GM21526 (cell line): ENCODE measurements at regions not wholly inside any gene's neighbourhood (a gene's known extent, or its start where the extent isn't known, plus 50 kb on each side); places are given as distances from the start of the nearest gene placed in this dataset.
"Not testable (repeated sequence)": the region's sequence is repeated elsewhere in the genome, so short reads cannot be mapped to it uniquely, and the experiment has no call there.

Experiments
- ATAC-seq: cut with Tn5 transposase; IDR thresholded peaks from one replicate; pipeline ENCODE4 v1.9.1; 2021; ENCODE audit warnings: moderate library complexity; ENCODE audit not compliant: unreplicated experiment, low FRiP score

DNA sequence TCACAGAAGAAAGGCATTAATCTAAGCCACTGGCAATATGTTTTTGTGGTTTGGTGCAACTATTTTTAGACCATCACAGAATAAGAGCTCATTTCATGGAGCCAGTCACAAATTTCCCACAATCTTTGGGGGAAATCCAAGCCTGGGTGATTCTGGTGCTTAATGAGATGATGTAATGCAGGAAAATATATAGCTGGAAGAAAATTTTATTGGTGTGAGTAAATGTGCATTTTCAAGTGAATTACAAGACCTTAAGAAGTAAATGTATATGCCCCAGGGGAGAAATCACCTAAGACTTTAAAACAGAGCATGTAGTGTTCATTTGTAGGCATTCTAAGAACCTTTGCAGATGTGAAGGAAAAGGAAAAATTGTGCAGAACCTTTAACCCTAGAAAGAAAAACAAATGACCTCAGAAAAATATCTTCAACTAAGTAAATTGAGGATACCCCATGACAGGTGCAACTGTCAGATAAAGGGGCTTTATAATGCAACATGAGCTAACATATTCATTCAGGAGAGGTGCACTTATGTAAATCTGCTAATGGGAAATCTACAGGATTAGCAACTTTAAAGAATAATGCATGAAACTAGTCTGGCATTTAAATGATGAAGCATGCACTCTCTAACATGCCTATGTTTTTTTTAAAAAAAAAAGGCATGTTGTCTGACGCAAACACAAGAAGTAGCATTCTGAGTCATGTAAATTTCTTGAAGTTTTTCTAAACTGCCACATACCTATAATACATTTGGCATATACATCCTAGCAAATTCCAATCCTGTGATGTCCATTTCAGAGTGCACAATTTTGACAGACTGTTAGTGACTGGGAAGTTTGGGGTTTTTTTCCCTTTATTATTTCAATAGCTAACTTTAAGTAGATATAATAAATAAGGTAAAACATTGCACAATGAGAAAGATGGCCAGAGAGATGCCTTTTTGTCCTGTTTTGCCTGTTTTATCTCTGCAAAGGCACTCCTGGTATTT lies 105.1 kb downstream of the MEX3B start:
- ATAC-seq: no peak

GRCh38 chr15:81939604-81940440 lies 106.0 kb downstream of the MEX3B start:
- ATAC-seq: no peak

- no peak for ATAC-seq
Observed at GRCh38 chr15:81937189-81937588, 108.6 kb downstream of the MEX3B start.

- ATAC-seq: no peak
Observed at GRCh38 chr15:81930582-81931369, 115.0 kb downstream of the MEX3B start.

DNA sequence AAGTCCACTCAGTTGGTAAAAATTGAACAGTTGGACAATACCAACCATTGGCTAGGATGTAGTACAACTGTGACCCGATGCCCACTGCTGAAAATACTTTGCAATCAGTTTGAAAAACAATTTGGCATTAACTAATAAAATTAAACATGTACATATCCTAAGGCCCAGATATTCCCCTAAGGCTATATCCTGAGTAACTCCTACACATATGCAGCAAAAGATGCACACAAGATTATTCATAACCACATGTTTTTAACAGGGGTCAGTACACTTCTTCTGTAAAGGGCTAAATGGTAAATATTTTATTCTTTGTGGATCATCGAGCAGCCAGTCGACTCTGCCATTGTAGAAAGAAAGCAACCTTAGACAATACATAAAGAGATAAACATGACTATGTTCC lies 116.3 kb downstream of the MEX3B start:
- no peak for ATAC-seq

GRCh38 chr15:81926981-81927380 lies 118.8 kb downstream of the MEX3B start:
- no peak for ATAC-seq

DNA sequence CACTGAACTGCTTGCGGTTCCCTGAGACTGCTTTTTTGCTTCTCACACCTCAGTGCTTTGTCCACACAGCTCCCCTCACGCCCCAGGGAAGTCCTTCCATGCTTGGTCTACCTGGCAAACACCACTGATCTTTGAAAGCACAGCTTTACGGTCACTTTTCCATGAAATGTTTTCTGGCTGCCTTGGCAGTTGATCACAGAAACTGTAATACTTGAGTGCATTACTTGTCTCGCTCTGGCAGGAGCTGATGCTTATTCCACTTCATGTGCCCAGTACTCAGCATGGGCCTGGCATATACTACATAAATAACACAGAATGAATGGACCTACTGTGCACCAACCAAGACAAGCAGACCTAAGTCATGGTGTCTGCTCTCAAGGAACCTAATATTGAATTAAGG lies 121.1 kb downstream of the MEX3B start:
- no peak for ATAC-seq

DNA sequence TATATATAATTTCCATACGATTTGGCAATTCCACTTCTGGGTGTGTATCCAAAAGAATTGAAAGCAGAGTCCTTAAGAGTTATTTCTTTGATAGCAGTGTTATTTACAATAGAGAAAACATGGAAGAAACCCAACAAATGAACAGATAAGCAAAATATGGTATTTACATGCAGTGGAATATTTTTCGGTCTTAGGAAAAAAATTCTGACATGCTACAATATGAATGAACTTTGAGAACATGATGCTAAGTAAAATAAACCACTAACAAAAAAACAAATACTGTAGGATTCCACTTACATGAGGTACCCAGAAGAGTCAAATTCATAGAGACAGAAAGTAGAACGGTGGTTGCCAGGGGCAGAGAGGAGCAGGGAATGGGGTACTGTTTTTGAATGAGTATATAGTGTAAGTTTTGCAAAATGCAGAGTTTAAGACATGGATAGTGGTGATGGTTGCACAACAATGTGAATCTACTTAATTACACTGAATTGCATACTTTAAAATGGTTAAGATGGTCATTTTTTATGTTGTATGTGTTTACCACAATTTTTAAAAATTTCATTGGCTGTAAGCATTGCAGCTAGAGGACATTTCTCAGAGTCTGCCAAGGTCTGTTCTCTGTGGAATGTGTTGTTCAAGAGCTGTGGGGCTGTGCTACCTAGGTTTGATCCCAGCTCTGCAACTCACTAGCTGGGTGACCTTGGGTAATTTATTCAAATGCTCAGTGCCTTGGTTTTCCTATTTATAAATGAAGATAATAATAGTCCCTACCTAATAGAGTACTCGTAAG lies 122.1 kb downstream of the MEX3B start:
- ATAC-seq: no peak

GRCh38 chr15:81922143-81922542 lies 123.7 kb downstream of the MEX3B start:
- no peak for ATAC-seq

DNA sequence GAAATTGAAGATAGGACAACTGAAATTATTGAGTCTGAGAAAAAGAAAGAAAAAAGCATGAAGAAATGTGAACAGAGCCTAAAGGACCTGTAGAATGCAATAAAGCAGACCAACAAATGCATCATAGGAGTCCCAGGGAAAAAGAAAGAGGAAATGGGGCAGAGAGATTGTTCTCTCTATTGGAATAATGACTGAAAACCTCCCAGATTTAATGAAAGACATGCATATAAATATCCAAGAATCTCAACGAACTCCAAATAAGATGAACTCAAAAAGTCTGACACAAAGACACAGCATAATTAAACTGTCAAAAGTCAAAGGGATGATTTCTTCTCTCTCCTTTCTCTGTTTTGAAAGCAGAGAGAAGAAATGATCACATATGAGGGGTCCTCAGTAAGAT lies 124.7 kb downstream of the MEX3B start:
- ATAC-seq: no peak

GRCh38 chr15:81918767-81919166 lies 127.1 kb downstream of the MEX3B start:
- not testable (repeated sequence) for ATAC-seq

- no peak for ATAC-seq
Observed at GRCh38 chr15:81916451-81916850, 129.4 kb downstream of the MEX3B start.

GRCh38 chr15:81915990-81916389 lies 129.8 kb downstream of the MEX3B start:
- ATAC-seq: no peak

- no peak for ATAC-seq
Observed at GRCh38 chr15:81914734-81915256, 131.0 kb downstream of the MEX3B start.

GRCh38 chr15:81914333-81914732 lies 131.5 kb downstream of the MEX3B start:
- no peak for ATAC-seq

DNA sequence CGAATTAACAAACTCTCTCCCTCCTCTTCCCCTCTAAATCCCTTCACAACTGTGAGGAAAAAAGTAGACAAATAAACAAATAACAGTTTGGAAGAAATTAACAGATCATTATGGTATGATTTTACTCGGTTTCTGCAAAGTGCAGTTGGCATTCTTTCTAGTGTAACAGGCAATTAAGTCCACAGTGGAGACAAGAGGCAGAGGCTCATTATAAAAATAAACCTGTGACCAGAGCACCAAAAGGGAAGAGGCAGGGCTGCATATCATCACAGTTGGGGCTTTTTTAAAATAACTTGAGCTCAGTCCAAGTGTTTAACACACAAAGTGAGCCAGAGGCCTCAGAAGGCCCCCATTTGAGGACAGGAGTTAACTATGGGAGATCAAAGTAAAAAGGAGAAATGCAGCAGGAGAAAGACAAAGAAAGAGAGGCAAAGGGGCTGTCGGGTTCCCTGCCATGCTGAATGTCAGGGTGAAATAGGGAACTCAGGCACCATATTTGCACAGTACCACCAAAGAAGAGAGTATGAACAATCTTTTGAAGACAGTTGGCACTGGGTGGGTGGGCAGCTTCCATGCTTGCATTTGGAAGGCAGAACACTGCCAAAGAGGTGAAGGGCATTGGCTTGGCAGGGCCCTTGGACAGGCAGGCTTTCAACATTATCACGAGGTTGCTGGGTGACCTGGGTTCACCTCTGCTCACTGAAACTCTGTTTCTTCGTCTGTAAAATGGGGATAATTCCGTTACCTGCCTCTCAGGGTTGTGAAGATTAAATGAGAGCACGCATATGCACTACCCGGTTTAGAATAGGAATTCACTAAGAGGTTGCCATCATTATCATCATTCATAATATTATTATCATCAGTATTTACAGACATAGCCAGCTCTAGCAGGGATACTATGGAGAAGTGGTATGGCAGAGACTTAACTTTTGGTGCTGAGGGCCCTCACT lies 134.5 kb downstream of the MEX3B start:
- no peak for ATAC-seq

DNA sequence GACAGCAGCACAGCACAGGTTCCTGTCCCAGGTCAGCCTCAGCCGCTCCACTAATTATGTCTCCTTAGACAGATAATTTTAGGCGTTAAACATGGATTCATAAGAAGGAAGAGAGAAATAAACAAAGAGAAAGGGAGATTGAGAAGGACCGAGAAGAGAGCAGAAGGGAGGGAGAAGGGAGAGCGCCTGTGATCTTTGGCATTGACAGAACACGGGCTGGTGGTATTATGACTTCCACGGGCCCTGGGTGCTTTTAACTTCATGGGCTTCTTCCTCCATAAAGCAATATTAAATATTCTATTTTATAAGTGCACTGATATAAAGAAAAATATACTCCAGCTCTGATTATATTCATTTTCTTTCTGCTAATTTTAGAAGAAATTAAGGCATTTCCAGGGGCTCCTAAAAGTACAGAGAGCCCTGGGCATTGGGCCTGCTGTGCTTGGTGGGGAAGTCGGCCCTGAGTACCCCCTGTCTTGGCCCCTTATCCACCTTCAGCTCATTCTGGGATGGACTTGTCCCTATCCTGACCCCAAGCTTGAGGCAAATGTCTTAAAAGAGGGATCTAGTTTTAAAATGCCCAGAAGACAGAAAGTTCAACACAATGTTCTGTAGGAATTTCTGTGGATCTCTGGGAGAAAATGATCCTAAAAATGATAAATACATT lies 135.3 kb downstream of the MEX3B start:
- ATAC-seq: no peak

DNA sequence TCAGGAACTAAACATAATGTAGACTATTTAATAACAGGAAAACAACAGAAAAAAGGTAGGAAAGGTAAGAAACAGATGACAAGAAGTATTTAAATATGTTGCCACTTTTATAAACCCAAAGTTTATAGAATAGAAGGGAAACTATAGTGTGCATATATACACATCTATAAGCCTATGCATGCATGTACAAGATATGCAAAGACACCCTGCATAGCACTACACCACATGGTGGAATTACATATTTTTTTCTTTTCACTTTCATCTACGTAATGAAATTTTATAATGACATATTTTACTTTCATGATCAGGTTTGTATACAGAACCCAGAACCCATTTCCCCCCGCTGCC lies 136.8 kb downstream of the MEX3B start:
- no peak for ATAC-seq
